Ascending aorta (tissue), 2 donors: ENCODE measurements at regions not wholly inside any gene's neighbourhood (a gene's known extent, or its start where the extent isn't known, plus 50 kb on each side); places are given as distances from the start of the nearest gene placed in this dataset.

ENCODE experiments used
- DNase-seq, 2 donors: peaks; one replicate each; pipeline ENCODE4 v3.0.0-alpha.2; 2019; ENCODE audit warnings: low spot score in 2 of 2
- H3K27ac ChIP-seq, 2 donors: fragments of 200-600 bp; sonication (generic); one replicate each; pipeline ENCODE4 v1.5.1; 2016 to 2017; ENCODE audit warnings: mild to moderate bottlenecking in 1 of 2
- H3K27me3 ChIP-seq: fragments of 200-600 bp; sonication (generic); one replicate; pipeline ENCODE4 v1.5.1; 2017
- H3K36me3 ChIP-seq, 2 donors: fragments of 200-600 bp; sonication (generic); one replicate each; pipeline ENCODE4 v1.5.1; 2016
- H3K4me1 ChIP-seq, 2 donors: fragments of 200-600 bp; sonication (generic); one replicate each; pipeline ENCODE4 v1.5.1; 2016 to 2017; ENCODE audit warnings: mild to moderate bottlenecking in 1 of 2
- H3K4me3 ChIP-seq, 2 donors: fragments of 200-600 bp; sonication (generic); one replicate each; pipeline ENCODE4 v1.5.1; 2016 to 2017; ENCODE audit warnings: mild to moderate bottlenecking in 1 of 2
- H3K9me3 ChIP-seq, 2 donors: fragments of 200-600 bp; sonication (generic); one replicate each; pipeline ENCODE4 v1.5.1; 2016
- intact Hi-C: fragments of 100-400 bp; cut with DNase I; formaldehyde crosslinking; loops from one replicate; pipeline ENCODE4 v1.15.1; 2023
- TF ChIP-seq, protein P1 (sequence below), 3 experiments: fragments of 200-600 bp in 2 of 3; fragments of 450-650 bp in 1 of 3; sonication (generic) in 2 of 3; IDR thresholded peaks; one replicate each; pipeline ENCODE4 v1.5.1; 2016 to 2019; ENCODE audit warnings: antibody characterized with exemption in 3 of 3, mild to moderate bottlenecking in 1 of 3, moderate library complexity in 1 of 3

DNA sequence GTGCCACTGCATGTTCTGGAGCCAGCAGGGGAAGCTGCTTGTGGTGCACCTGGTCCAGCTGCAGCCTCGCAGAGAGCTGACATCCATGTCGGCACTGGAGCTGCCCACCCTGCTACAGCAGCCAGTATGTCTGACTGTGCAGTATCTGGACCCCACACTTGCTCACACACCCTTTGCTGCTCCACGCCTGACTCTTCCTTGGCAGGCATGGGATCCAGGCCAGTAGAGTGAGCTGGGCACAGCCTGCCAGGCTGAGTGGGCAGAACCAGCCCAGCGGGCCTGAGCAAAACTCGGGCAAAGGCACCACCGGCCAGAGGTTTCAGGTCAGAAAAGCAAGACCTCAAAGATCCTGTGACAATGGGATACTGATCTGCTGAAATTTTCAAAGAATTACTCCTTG, 690.1 kb downstream of the STPG2 start:
- TF ChIP-seq, protein P1, sequence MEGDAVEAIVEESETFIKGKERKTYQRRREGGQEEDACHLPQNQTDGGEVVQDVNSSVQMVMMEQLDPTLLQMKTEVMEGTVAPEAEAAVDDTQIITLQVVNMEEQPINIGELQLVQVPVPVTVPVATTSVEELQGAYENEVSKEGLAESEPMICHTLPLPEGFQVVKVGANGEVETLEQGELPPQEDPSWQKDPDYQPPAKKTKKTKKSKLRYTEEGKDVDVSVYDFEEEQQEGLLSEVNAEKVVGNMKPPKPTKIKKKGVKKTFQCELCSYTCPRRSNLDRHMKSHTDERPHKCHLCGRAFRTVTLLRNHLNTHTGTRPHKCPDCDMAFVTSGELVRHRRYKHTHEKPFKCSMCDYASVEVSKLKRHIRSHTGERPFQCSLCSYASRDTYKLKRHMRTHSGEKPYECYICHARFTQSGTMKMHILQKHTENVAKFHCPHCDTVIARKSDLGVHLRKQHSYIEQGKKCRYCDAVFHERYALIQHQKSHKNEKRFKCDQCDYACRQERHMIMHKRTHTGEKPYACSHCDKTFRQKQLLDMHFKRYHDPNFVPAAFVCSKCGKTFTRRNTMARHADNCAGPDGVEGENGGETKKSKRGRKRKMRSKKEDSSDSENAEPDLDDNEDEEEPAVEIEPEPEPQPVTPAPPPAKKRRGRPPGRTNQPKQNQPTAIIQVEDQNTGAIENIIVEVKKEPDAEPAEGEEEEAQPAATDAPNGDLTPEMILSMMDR (IDR thresholded peaks at IDR 0.05): no peak
- Histone ChIP-seq H3K9me3 (no peaks in the 10 kb centered on the region), H3K27ac (no peak overlapping the region), H3K36me3 (no peaks in the 10 kb centered on the region), H3K4me1 (no peaks in the 10 kb centered on the region), H3K4me3 (no peak overlapping the region), H3K27me3 (no peaks in the 10 kb centered on the region)
- DNase-seq: no peak
- intact Hi-C loops: no loop called here

DNA sequence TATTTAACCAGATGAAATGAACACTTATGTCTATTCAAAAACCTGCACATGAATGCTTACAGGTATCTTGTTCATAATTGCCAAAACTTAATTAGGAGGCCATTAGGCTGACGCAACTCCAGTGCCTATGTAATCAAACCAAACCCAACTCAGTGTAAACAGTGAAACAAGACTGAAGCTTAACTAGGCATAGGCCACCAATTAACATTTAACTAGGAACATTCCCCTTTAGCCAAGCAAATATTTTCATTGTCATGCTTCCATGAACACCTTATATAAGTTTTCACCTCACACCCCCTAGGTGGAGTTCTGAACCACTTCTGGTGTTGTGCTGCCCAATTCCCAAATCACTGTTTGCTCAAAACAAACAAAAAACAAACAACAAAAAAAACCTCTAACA, 686.0 kb downstream of the STPG2 start:
- no peak for DNase-seq
- TF ChIP-seq, protein P1 (IDR thresholded peaks at IDR 0.05): no peak
- Histone ChIP-seq H3K27ac (no peak overlapping the region), H3K9me3 (no peaks in the 10 kb centered on the region), H3K4me3 (no peak overlapping the region), H3K4me1 (no peaks in the 10 kb centered on the region), H3K36me3 (no peaks in the 10 kb centered on the region), H3K27me3 (no peaks in the 10 kb centered on the region)
- intact Hi-C loops: no loop called here

DNA sequence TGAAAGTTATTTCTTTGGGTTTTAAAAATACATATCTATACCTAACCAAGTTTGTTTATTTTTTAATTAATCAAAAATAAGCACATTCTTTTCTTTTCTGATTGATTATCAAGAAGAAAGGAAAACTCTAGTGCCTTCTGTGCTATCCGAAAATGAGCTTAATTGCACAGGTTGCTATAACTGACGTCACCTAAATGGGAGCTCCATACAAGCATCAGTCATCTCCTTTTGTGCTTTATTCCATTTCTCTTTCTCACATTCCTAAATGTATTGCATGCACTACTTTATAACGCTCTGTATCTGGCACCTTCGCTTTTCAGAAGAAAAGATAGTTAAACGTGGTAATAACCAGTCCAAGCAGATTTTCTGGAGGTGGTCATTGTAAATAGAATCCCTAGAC, 675.0 kb downstream of the STPG2 start:
- H3K4me3 ChIP-seq: no peak overlapping the region
- no peaks in the 10 kb centered on the region for H3K27me3 ChIP-seq
- no peaks in the 10 kb centered on the region for H3K9me3 ChIP-seq
- intact Hi-C loops: no loop called here
- TF ChIP-seq, protein P1 (IDR thresholded peaks at IDR 0.05): no peak
- no peak overlapping the region for H3K27ac ChIP-seq
- no peaks in the 10 kb centered on the region for H3K4me1 ChIP-seq
- no peaks in the 10 kb centered on the region for H3K36me3 ChIP-seq
- DNase-seq: no peak

DNA sequence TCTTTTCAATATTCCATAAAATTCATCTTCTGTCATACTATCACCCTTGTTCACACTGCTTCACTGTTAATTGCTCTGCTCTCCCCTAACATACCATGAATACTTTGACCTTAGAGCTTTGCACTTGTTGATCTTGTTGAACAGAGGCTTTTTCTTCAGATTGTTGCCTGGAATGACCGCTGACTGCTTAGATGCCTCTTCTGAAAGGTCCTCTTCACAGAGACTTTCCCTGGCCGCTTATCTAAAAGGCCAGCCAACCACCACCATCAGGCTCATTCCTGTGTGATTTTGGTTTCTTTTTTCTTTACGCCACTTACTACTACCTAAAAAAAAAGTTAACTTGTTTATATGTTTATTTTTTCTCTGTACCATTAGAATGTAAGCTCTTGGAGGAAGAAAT, 667.7 kb downstream of the STPG2 start:
- H3K9me3 ChIP-seq: no peaks in the 10 kb centered on the region
- no peak overlapping the region for H3K27ac ChIP-seq
- intact Hi-C loops: no loop called here
- H3K4me1 ChIP-seq: no peaks in the 10 kb centered on the region
- H3K36me3 ChIP-seq: no peaks in the 10 kb centered on the region
- TF ChIP-seq, protein P1 (IDR thresholded peaks at IDR 0.05): no peak
- no peak overlapping the region for H3K4me3 ChIP-seq
- no peaks in the 10 kb centered on the region for H3K27me3 ChIP-seq
- no peak for DNase-seq

DNA sequence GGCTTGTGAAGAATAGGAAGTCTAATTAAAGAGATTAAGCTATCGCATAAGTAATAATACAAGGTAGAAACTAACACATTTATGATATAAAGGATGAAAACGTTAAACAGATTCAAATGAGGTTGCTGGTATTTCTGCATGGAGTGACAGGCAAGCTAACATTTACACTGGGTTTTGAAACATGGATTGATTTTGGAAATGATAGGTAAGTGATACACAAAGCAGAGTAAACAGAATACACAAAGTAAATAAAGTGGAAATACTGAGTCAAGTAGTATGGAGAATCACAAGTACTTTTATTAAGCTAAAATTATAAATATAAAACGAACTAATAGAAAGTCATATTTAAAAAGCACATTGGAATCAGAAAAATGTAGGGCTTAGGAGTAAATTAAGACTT, 665.3 kb downstream of the STPG2 start:
- TF ChIP-seq, protein P1 (IDR thresholded peaks at IDR 0.05): no peak
- DNase-seq: no peak
- H3K4me1 ChIP-seq: no peaks in the 10 kb centered on the region
- no peaks in the 10 kb centered on the region for H3K36me3 ChIP-seq
- H3K27me3 ChIP-seq: no peaks in the 10 kb centered on the region
- no peak overlapping the region for H3K4me3 ChIP-seq
- intact Hi-C loops: no loop called here
- H3K27ac ChIP-seq: no peak overlapping the region
- no peaks in the 10 kb centered on the region for H3K9me3 ChIP-seq

DNA sequence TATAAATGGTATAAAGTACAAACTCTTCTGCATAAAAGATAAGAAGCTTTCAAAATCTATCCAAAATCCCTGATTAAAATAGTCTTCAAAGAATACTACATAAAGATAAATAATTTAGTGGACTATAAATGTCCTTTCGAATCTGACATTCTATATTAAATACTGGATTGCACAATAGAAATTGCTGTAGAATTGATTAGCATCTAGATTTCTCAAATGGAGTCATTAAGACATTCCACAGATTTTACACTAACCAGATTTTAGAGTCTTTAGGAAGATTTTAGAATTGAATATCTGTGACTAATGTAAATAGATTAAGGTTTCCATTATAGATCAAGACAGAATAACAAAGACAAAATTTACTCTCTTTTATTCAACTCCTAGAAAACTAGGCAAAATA, 663.9 kb downstream of the STPG2 start:
- H3K9me3 ChIP-seq: no peaks in the 10 kb centered on the region
- H3K36me3 ChIP-seq: no peaks in the 10 kb centered on the region
- intact Hi-C loops: no loop called here
- no peak overlapping the region for H3K27ac ChIP-seq
- TF ChIP-seq, protein P1 (IDR thresholded peaks at IDR 0.05): no peak
- H3K27me3 ChIP-seq: no peaks in the 10 kb centered on the region
- no peak for DNase-seq
- no peak overlapping the region for H3K4me3 ChIP-seq
- H3K4me1 ChIP-seq: no peaks in the 10 kb centered on the region
